ENCODE measurements at regions not wholly inside any gene's neighbourhood (a gene's known extent, or its start where the extent isn't known, plus 50 kb on each side); places are given as distances from the start of the nearest gene placed in this dataset.

DNA sequence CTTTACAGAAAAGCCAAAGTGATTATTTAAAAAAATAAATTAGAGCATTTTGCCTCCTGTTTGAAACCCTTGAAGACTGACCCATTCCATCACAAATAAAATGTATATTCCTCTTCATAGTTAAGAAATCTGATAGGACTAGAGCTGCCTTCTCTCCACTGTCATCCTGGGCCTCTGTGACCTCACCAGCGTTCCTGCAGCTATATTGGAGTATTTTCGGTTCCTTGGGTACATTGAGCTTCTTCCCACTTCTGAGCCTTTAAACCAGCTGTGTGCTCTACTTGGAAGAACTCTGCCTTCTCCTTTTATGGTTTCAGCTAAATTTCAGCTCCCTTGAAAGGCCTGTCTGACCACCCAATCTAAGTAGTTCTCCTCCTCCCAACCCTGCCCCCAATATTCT lies 99.1 kb upstream of the ABCA1 start:
- TF ChIP-seq, protein P1, sequence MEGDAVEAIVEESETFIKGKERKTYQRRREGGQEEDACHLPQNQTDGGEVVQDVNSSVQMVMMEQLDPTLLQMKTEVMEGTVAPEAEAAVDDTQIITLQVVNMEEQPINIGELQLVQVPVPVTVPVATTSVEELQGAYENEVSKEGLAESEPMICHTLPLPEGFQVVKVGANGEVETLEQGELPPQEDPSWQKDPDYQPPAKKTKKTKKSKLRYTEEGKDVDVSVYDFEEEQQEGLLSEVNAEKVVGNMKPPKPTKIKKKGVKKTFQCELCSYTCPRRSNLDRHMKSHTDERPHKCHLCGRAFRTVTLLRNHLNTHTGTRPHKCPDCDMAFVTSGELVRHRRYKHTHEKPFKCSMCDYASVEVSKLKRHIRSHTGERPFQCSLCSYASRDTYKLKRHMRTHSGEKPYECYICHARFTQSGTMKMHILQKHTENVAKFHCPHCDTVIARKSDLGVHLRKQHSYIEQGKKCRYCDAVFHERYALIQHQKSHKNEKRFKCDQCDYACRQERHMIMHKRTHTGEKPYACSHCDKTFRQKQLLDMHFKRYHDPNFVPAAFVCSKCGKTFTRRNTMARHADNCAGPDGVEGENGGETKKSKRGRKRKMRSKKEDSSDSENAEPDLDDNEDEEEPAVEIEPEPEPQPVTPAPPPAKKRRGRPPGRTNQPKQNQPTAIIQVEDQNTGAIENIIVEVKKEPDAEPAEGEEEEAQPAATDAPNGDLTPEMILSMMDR (IDR thresholded peaks at IDR 0.05; ENCODE audit: poor library complexity): no peak
- TF ChIP-seq EZH2 (IDR thresholded peaks at IDR 0.05; ENCODE audit: borderline replicate concordance): no peak
